Gastrocnemius medialis (tissue), 4 donors: ENCODE measurements at regions not wholly inside any gene's neighbourhood (a gene's known extent, or its start where the extent isn't known, plus 50 kb on each side); places are given as distances from the start of the nearest gene placed in this dataset.

Experiments
- POLR2A ChIP-seq, 2 donors: fragments of 450-650 bp; IDR thresholded peaks; one replicate each; pipeline ENCODE4 v1.6.1; 2017; ENCODE audit warnings: antibody characterized with exemption in 2 of 2, mild to moderate bottlenecking in 2 of 2, moderate library complexity in 2 of 2
- TF ChIP-seq, protein P1 (sequence below), 5 experiments: fragments of 450-650 bp in 3 of 5; fragments of 200-600 bp in 2 of 5; sonication (generic) in 2 of 5; IDR thresholded peaks in 4 of 5; conservative IDR thresholded peaks in 1 of 5; 1 replicate in 4 of 5; 2 replicates in 1 of 5; pipeline ENCODE4 v1.5.1; 2016 to 2019; ENCODE audit warnings: antibody characterized with exemption in 5 of 5, mild to moderate bottlenecking in 3 of 5, moderate library complexity in 3 of 5

GRCh38 chr9:106801816-106802215, 61.1 kb upstream of the ZNF462 start:
- TF ChIP-seq, protein P1, sequence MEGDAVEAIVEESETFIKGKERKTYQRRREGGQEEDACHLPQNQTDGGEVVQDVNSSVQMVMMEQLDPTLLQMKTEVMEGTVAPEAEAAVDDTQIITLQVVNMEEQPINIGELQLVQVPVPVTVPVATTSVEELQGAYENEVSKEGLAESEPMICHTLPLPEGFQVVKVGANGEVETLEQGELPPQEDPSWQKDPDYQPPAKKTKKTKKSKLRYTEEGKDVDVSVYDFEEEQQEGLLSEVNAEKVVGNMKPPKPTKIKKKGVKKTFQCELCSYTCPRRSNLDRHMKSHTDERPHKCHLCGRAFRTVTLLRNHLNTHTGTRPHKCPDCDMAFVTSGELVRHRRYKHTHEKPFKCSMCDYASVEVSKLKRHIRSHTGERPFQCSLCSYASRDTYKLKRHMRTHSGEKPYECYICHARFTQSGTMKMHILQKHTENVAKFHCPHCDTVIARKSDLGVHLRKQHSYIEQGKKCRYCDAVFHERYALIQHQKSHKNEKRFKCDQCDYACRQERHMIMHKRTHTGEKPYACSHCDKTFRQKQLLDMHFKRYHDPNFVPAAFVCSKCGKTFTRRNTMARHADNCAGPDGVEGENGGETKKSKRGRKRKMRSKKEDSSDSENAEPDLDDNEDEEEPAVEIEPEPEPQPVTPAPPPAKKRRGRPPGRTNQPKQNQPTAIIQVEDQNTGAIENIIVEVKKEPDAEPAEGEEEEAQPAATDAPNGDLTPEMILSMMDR (IDR thresholded peaks at IDR 0.05 in 4 of 5, conservative IDR thresholded peaks at IDR 0.05 in 1 of 5): no peak
- no peak for TF ChIP-seq POLR2A (IDR thresholded peaks at IDR 0.05)
